IMR-90 (cell line): ENCODE measurements at regions not wholly inside any gene's neighbourhood (a gene's known extent, or its start where the extent isn't known, plus 50 kb on each side); places are given as distances from the start of the nearest gene placed in this dataset.

Source experiments
- ATAC-seq: fragments of 200-7000 bp; cut with Tn5 transposase; 2 replicates; pipeline ENCODE4 v1.9.1; 2020; ENCODE audit warnings: low read depth, mild to moderate bottlenecking, moderate library complexity
- BruUV-seq: library from RNA; stranded (reverse); fragments of 400-500 nt; replicated peaks from 2 replicates; lab custom pipeline; 2021; lab: Mats Ljungman, UMichigan
- CTCF ChIA-PET: fragments of 300-600 bp; formaldehyde crosslinking; extraction: SDS; loops from one replicate; lab custom pipeline; 2021; ENCODE audit warnings: antibody characterized with exemption; lab: Yijun Ruan, JAX
- POLR2A ChIA-PET: fragments of 300-600 bp; sonication (Branson Sonifier 250); formaldehyde crosslinking; loops from one replicate; lab custom pipeline; 2022; ENCODE audit warnings: antibody characterized with exemption; ENCODE audit not compliant: unreplicated experiment; lab: Charles Lee
- DNase-seq: peaks from one replicate; pipeline ENCODE4 v3.0.0; 2013
- H2AFZ ChIP-seq: replicated peaks from 2 replicates; pipeline ENCODE3; 2013; ENCODE audit warnings: low read length, mild to moderate bottlenecking; ENCODE audit not compliant: poor library complexity
- H2AK5ac ChIP-seq: 2 replicates; pipeline ENCODE4 v1.6.1; 2013; ENCODE audit warnings: low read depth, low read length, inconsistent platforms
- H2AK9ac ChIP-seq: replicated peaks from 2 replicates; pipeline ENCODE3; 2013; ENCODE audit warnings: mild to moderate bottlenecking, low read depth, low read length, moderate library complexity; ENCODE audit not compliant: poor library complexity
- H2BK120ac ChIP-seq: 2 replicates; pipeline ENCODE4 v1.6.1; 2013; ENCODE audit warnings: low read depth, low read length, inconsistent platforms
- H2BK15ac ChIP-seq: 3 replicates; pipeline ENCODE4 v1.6.1; 2013; ENCODE audit warnings: low read depth, low read length, inconsistent platforms
- H2BK20ac ChIP-seq: 2 replicates; pipeline ENCODE4 v1.6.1; 2013; ENCODE audit warnings: low read depth, mild to moderate bottlenecking, inconsistent platforms, low read length, moderate library complexity
- H2BK5ac ChIP-seq: 2 replicates; pipeline ENCODE4 v1.6.1; 2013; ENCODE audit warnings: mild to moderate bottlenecking, low read depth, low read length, inconsistent platforms; ENCODE audit not compliant: poor library complexity, severe bottlenecking
- H3K14ac ChIP-seq: replicated peaks from 2 replicates; pipeline ENCODE4 v1.6.1; 2013; ENCODE audit warnings: low read depth, low read length, inconsistent platforms
- H3K18ac ChIP-seq: 2 replicates; pipeline ENCODE4 v1.6.1; 2013; ENCODE audit warnings: low read depth, low read length, control low read depth
- H3K23ac ChIP-seq: 2 replicates; pipeline ENCODE4 v1.6.1; 2013; ENCODE audit warnings: low read depth, low read length, inconsistent platforms
- H3K27ac ChIP-seq: 2 replicates; pipeline ENCODE4 v1.5.1; 2013; ENCODE audit warnings: mild to moderate bottlenecking, control low read depth, low read length; ENCODE audit not compliant: insufficient read depth
- H3K27me3 ChIP-seq: 2 replicates; pipeline ENCODE4 v1.6.1; 2013; ENCODE audit warnings: low read length; ENCODE audit not compliant: control insufficient read depth, insufficient read depth
- H3K36me3 ChIP-seq: 2 replicates; pipeline ENCODE4 v1.6.1; 2013; ENCODE audit warnings: low read length, mixed read lengths; ENCODE audit not compliant: control insufficient read depth, insufficient read depth
- H3K4ac ChIP-seq: 2 replicates; pipeline ENCODE4 v1.6.1; 2013; ENCODE audit warnings: low read depth, low read length, inconsistent platforms
- H3K4me1 ChIP-seq: 2 replicates; pipeline ENCODE4 v1.6.1; 2013; ENCODE audit warnings: low read length, mixed read lengths; ENCODE audit not compliant: control insufficient read depth, insufficient read depth
- H3K4me2 ChIP-seq: 2 replicates; pipeline ENCODE4 v1.6.1; 2013; ENCODE audit warnings: low read depth, mild to moderate bottlenecking, control low read depth, low read length, moderate library complexity
- H3K4me3 ChIP-seq: 2 replicates; pipeline ENCODE4 v1.5.1; 2013; ENCODE audit warnings: low read depth, mild to moderate bottlenecking, control low read depth, low read length, moderate library complexity; ENCODE audit not compliant: insufficient read depth
- H3K56ac ChIP-seq: 2 replicates; pipeline ENCODE4 v1.6.1; 2013; ENCODE audit warnings: low read length, inconsistent platforms; ENCODE audit not compliant: insufficient read depth; ENCODE audit errors: extremely low read depth
- H3K79me1 ChIP-seq, 2 experiments: 2 replicates each; pipeline ENCODE4 v1.6.1; 2013; ENCODE audit warnings: low read length in 2 of 2, inconsistent platforms in 1 of 2, low read depth in 1 of 2
- H3K9ac ChIP-seq: 2 replicates; pipeline ENCODE4 v1.6.1; 2013; ENCODE audit warnings: low read depth, low read length, control low read depth
- H3K9me1 ChIP-seq: 2 replicates; pipeline ENCODE4 v1.6.1; 2013; ENCODE audit warnings: low read length, inconsistent platforms; ENCODE audit not compliant: insufficient read depth
- H3K9me3 ChIP-seq: 2 replicates; pipeline ENCODE4 v1.6.1; 2013; ENCODE audit warnings: low read length; ENCODE audit not compliant: control insufficient read depth, insufficient read depth
- H4K20me1 ChIP-seq: 2 replicates; pipeline ENCODE4 v1.6.1; 2013; ENCODE audit warnings: low read length, inconsistent platforms; ENCODE audit not compliant: insufficient read depth
- H4K5ac ChIP-seq: 2 replicates; pipeline ENCODE4 v1.6.1; 2013; ENCODE audit warnings: mild to moderate bottlenecking, low read depth, low read length, control low read depth
- H4K8ac ChIP-seq, 2 experiments: 2 replicates each; pipeline ENCODE4 v1.6.1; 2013; ENCODE audit warnings: low read depth in 2 of 2, low read length in 2 of 2, control low read depth in 1 of 2, inconsistent platforms in 1 of 2
- H4K91ac ChIP-seq: 2 replicates; pipeline ENCODE4 v1.6.1; 2013; ENCODE audit warnings: low read depth, low read length, inconsistent platforms; ENCODE audit not compliant: insufficient read depth
- BHLHE40 ChIP-seq: fragments of 150-350 bp; IDR thresholded peaks from 2 replicates; pipeline ENCODE4 v1.6.1; 2016; ENCODE audit warnings: mild to moderate bottlenecking, low read depth, low read length
- CHD1 ChIP-seq: IDR thresholded peaks from 2 replicates; pipeline ENCODE4 v1.6.1; 2012; ENCODE audit warnings: low read depth, low read length, improper control_type of control experiment
- WGBS, 2 experiments: methylation state at CpG; one replicate each; pipeline versions ENCODE4 v1.1.5 to v1.1.7; 2013; ENCODE audit warnings: missing lambda C conversion rate in 2 of 2; ENCODE audit not compliant: insufficient read length in 1 of 2; ENCODE audit errors: extremely low coverage in 2 of 2; 5-methylcytosine and 5-hydroxymethylcytosine counted together
- dilution Hi-C: fragments of 300-500 bp; cut with HindIII; formaldehyde crosslinking; loops from one replicate; pipeline ENCODE4 v1.14.3; 2018; ENCODE audit warnings: low sequenced_read_pairs; ENCODE audit not compliant: unreplicated experiment
- in situ Hi-C: fragments of 300-500 bp; cut with MboI; formaldehyde crosslinking; loops from 3 replicates; pipeline ENCODE4 v1.14.3; 2019; ENCODE audit warnings: low sequenced_read_pairs, inconsistent platforms, mixed read lengths
- intact Hi-C: fragments of 100-400 bp; cut with micrococcal nuclease; formaldehyde crosslinking; loops from 2 replicates; pipeline ENCODE4 v1.10.0; 2022
- TF ChIP-seq, protein P1 (sequence below): fragments of 150-350 bp; IDR thresholded peaks from 2 replicates; pipeline ENCODE4 v1.6.1; 2016; ENCODE audit warnings: low read depth, mild to moderate bottlenecking, low read length, moderate library complexity, borderline replicate concordance

DNA sequence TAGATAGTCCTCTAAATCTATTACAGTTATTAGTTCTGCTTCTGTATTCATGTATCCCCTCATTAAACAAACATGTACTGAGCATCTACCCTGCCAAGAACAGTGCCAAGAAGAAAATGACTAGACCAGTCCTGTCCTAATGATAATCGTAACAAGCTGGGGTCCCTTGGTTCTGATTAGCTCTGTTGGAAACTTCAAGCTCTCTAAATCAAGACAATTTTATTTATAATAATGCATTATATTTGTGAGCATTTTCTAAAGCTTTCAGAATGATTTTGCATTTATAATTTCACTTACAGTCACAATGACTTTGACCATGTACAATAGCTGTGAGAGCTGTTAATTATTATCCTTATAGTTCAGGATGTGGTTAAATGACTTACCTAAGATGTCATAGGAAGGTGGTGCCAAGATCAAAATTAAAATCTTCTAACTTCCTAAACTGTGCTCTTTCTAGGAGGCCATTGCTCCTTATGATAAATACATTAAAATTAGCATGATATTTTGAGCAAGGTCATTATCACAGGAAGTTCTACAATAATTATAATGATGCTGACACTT, 336.5 kb upstream of the SLC39A10 start:
- no peak overlapping the region for H2AFZ ChIP-seq
- H3K36me3 ChIP-seq, result no peaks in the 10 kb centered on the region
- peak overlapping the region; percentile 91 for H2BK20ac ChIP-seq
- peak overlapping the region; percentile 50 for H2BK5ac ChIP-seq
- no peaks in the 10 kb centered on the region for H3K9me3 ChIP-seq
- dilution Hi-C loops, result no loop called here
- BruUV-seq, result no TSS peak
- 0 out of 2 replicates have a peak, but pooled peaks cover 2% of the 10 kb centered on the region for H3K9me1 ChIP-seq
- peaks cover 4% of the 10 kb centered on the region for H3K4me1 ChIP-seq
- intact Hi-C loops, result loop anchor here (10.0 kb wide), 1 partner anchor 154 kb away; no protein-coding TSS in a partner anchor
- no peaks in the 10 kb centered on the region for H3K79me1 ChIP-seq
- H2BK15ac ChIP-seq, result 0 out of 3 replicates have a peak overlapping the region, but pooled peaks have one; percentile 74
- H4K5ac ChIP-seq, result peak overlapping the region; percentile 25; the same call in 1 of the 2 replicates
- no peak overlapping the region for H3K4me2 ChIP-seq
- peak overlapping the region in 1 of 2 experiments; percentile 56; a peak in 1 of 4 replicates for H4K8ac ChIP-seq
- ATAC-seq (no peak), DNase-seq (no peak)
- CTCF ChIA-PET, result interaction anchor here (2.3 kb wide), 1 partner anchor 339 kb away, joined by 8 read pairs; no protein-coding TSS in a partner anchor
- no peak overlapping the region for H3K27ac ChIP-seq
- H3K4ac ChIP-seq, result peak overlapping the region; percentile 60; the same call in 1 of the 2 replicates
- H3K18ac ChIP-seq, result peak overlapping the region; percentile 50; the same call in 1 of the 2 replicates
- H4K91ac ChIP-seq, result peak overlapping the region; percentile 62; the same call in 1 of the 2 replicates
- H3K9ac ChIP-seq, result no peak overlapping the region
- in situ Hi-C loops, result loop anchor here (25.0 kb wide), 1 partner anchor 342 kb away; the partner anchor contains the start of gene SLC39A10
- H2BK120ac ChIP-seq, result peak overlapping the region; percentile 88
- H3K14ac ChIP-seq, result 0 out of 2 replicates have a peak overlapping the region, but pooled peaks have one; percentile 68
- TF ChIP-seq BHLHE40 (no peak), CHD1 (no peak)
- TF ChIP-seq, protein P1, sequence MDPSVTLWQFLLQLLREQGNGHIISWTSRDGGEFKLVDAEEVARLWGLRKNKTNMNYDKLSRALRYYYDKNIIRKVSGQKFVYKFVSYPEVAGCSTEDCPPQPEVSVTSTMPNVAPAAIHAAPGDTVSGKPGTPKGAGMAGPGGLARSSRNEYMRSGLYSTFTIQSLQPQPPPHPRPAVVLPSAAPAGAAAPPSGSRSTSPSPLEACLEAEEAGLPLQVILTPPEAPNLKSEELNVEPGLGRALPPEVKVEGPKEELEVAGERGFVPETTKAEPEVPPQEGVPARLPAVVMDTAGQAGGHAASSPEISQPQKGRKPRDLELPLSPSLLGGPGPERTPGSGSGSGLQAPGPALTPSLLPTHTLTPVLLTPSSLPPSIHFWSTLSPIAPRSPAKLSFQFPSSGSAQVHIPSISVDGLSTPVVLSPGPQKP, result no peak
- no peak overlapping the region for H3K23ac ChIP-seq
- no peak overlapping the region for H2AK5ac ChIP-seq
- no CpG with 5 or more reads among the region's 1 CpG for WGBS, 2 experiments
- H3K56ac ChIP-seq, result no peak overlapping the region
- no peak overlapping the region for H3K4me3 ChIP-seq
- no peaks in the 10 kb centered on the region for H3K27me3 ChIP-seq
- POLR2A ChIA-PET, result interaction anchor here (1.0 kb wide), 1 partner anchor 336 kb away, joined by 3 read pairs; the partner anchor contains the start of gene SLC39A10
- no peaks in the 10 kb centered on the region for H4K20me1 ChIP-seq
- H2AK9ac ChIP-seq, result no peak overlapping the region
